HG02840 (cell line): ENCODE measurements at regions not wholly inside any gene's neighbourhood (a gene's known extent, or its start where the extent isn't known, plus 50 kb on each side); places are given as distances from the start of the nearest gene placed in this dataset.
"Not testable (repeated sequence)": the region's sequence is repeated elsewhere in the genome, so short reads cannot be mapped to it uniquely, and the experiment has no call there.

Experiments used
- ATAC-seq: cut with Tn5 transposase; IDR thresholded peaks from one replicate; pipeline ENCODE4 v1.9.1; 2021; ENCODE audit warnings: mild to moderate bottlenecking, moderate library complexity, moderate number of reproducible peaks; ENCODE audit not compliant: unreplicated experiment, low FRiP score

DNA sequence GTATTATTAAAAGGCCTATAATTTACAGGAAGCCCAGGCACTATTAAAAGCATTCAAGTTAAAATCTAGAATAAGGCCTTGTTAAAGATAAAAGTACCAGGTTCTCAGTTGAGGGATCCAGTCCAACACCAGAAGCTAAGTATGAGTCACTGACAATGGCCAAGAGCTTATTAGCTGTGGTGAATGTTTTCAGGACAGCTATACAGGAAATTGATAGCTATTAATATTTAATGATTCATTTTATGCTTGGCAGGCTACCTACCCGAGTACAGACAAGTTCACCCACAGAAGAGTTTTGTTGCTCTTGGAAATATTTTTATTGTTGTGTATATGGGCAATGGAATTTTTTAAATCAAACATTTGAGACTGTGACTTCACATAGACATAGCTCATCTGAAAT is 729.6 kb upstream of the ZNF804A start:
- no peak for ATAC-seq

DNA sequence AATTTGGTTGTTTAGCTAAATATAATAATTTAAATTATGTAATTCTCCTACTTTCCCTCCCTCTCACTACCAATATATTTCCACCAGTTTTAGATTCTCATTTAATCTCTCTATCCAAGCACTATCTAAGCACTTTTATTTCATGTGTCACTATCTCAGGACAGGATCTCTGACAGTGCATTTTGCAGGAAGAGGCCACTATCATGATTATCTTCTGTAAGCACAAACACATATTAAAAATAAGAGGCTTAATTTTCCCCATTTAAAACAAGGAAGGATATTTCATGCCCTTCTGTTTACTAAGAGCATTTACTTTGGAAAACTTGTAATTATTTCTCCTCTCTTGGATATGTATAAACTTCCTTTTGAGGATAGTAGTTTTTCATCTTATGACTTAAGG is 726.2 kb upstream of the ZNF804A start:
- no peak for ATAC-seq

GRCh38 chr2:183881978-183882377 is 716.4 kb upstream of the ZNF804A start:
- no peak for ATAC-seq

DNA sequence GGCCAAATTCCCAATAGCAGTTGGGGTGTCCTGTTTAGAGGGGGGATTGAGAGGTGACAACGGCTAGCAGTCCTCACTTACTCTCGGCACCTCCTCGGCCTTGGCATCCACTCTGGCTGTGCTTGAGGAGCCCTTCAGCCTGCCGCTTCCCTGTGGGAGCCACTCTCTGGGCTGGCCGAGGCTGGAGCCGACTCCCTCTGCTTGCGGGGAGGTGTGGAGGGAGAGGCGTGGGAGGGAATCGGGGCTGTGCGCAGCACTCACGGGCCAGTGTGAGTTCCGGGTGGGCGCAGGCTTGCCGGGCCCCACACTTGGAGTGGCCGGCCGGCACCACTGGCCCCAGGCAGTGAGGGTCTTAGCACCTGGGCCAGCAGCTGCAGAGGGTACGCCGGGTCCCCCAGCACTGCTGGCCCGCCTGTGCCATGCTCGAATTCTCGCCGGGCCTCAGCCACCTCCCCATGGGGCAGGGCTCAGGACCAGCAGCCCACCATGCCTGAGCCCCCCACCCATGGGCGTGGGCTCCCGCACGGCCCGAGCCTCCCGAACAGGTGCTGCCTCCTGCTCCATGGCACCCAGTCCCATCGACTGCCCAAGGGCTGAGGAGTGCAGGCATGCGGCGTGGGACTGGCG is 705.9 kb upstream of the ZNF804A start:
- no peak for ATAC-seq

DNA sequence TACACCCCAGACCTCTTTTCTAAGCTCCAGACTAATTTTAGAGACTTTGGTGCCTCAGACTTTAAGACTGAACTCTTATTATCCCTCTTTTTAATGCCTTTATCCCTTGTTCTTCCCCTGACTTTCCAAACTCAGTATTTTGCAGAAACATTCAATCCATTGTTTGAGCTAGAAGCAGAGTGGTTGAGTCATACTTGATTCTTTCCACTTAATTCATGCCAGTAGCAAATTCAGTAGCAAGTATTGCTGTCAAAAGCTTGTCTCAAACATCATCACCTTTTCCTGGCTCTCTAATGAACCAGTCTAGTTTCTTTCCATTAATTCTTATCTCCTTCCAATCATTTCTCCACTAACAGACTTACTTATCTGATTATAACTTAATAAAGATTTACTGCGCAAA is 699.7 kb upstream of the ZNF804A start:
- ATAC-seq: no peak

- no peak for ATAC-seq
Observed at GRCh38 chr2:183901931-183902330, 696.4 kb upstream of the ZNF804A start.

- no peak for ATAC-seq
Observed at GRCh38 chr2:183903026-183903425, 695.3 kb upstream of the ZNF804A start.

- not testable (repeated sequence) for ATAC-seq
Observed at GRCh38 chr2:183916041-183916440, 682.3 kb upstream of the ZNF804A start.

GRCh38 chr2:183919167-183919566 is 679.2 kb upstream of the ZNF804A start:
- no peak for ATAC-seq

DNA sequence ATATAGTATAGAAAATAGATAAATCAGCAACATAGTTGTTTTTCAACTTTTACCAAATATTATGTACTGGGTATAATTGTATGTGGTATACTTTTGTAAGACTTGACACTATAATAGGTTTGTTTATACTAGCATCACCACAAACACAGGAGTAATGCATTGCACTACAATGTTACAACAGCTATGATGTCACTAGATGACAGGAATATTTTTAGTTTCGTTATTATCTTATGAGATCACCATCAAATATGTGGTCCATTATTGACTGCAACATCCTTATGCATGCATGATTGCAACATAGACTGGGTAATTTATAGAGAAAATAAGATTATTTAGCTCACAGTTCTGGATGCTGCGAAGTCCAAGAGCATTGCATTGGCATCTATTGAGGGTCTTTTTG is 678.4 kb upstream of the ZNF804A start:
- no peak for ATAC-seq

DNA sequence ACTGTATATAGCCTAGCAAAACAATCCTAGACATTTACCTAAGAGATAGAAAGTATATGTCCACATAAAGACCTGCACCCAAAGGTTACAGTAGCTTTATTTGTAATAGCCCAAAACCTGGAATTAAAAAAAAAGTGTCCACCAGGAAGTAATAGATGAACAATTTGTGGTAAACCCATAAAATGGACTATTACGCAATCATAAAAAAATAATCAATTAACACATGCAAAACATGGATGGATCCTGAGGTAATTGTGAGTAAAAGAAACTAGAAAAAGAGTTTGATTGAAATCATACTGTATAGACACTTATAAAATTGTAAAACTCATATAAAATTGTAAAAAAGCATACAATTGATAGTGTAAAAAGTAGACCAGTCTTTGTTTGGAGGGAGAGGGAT is 673.0 kb upstream of the ZNF804A start:
- no peak for ATAC-seq

DNA sequence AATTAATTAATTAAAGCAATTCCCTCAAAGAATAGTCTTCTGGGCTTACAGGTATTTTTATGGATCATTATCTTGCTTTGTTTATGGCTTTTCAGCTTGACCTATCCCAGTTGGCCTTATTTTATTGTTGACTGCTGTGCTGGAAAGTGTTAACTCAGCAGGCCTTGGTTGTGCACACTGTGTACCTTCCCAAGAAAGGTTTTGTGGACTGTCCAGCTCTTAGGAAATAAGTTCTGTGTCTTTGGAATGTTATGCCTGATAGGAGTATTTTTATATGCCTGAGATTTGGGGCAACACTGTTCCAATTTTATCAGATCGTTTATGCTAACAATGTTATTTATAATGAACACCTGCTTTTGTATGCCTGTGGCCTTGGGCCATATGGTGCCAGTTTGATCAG is 671.9 kb upstream of the ZNF804A start:
- ATAC-seq: no peak

DNA sequence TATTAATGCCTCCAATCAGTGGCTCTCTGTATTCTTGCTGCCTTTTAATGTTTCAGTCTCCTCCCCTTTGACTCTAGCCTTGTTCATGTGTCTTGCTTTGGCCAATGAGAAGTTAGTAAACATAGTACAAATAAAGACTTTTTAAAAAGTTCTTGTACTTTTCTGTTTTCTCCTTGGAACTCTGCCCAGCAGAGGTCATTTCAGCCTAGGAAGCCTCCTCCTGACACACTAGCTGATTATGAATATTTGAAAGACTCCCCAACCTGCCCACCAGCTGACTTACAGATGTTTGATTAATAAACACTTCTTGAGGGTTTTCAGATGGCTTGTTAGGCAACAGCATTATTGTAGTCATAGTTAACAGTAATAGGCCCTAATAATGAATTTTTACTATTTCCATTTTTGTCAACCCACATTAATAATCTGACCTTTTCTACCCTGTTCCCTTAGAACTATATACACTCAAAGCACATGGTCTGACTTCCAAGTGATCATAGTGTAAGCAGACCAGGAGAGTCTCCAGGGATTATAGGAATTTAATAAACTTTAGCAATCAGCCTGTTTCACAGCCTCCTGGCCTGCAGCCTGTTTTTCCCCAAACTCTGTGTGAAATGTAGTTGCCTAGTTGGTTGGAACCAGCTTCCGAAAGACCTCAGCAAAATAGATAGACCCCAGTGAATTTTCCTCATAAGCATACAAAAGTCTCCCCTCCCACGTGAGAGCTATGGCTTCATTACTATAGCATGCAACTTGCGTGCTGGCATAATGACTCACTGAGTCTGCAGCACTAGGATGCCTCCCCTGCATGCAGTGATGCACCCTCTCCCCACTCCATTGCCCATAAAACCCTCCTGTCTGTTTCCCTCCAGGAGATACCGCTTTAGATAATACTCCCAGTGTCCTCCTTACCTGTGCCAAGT is 670.7 kb upstream of the ZNF804A start:
- no peak for ATAC-seq

DNA sequence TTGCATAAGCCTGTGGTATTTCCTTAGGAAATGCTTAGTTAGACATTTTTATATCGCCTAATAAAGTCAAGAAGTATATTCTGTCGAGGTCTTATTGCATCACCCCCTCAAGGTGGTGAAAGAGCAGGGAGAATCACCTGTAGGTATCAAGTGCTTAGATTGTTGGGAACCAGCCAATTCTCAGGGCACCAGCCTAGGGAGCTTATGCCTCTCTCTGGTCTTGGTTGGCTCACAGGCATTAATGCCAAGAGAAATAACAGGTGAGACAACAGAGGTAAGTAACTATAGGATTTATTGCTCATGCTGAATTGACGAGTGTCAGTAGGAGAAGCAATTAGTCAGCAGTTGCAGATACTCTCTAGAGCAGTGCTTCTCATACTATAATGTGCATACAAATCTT is 663.3 kb upstream of the ZNF804A start:
- ATAC-seq: no peak

- no peak for ATAC-seq
Observed at GRCh38 chr2:183937220-183937619, 661.1 kb upstream of the ZNF804A start.

DNA sequence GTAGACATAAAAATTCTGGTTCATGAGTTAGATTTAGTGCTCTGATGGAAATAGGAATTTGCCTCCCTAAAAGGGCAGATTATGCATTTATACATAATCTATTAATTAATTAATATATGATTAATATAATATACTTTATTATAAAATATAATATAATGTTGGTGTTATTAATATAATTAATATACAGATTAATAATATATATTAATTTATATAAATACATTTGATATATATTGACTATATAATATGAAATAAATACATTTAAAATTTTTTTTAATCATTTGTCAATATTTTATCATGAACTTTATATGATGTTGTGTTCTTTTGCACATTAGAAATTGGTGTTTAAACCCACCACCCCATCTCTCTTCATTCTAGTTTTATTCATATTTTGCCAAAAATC is 652.1 kb upstream of the ZNF804A start:
- no peak for ATAC-seq

- ATAC-seq: no peak
Observed at GRCh38 chr2:183948861-183949260, 649.5 kb upstream of the ZNF804A start.

GRCh38 chr2:183950673-183951072 is 647.7 kb upstream of the ZNF804A start:
- ATAC-seq: no peak

GRCh38 chr2:183951630-183952029 is 646.7 kb upstream of the ZNF804A start:
- ATAC-seq: no peak

- ATAC-seq: no peak
Observed at GRCh38 chr2:183952741-183953140, 645.6 kb upstream of the ZNF804A start.

DNA sequence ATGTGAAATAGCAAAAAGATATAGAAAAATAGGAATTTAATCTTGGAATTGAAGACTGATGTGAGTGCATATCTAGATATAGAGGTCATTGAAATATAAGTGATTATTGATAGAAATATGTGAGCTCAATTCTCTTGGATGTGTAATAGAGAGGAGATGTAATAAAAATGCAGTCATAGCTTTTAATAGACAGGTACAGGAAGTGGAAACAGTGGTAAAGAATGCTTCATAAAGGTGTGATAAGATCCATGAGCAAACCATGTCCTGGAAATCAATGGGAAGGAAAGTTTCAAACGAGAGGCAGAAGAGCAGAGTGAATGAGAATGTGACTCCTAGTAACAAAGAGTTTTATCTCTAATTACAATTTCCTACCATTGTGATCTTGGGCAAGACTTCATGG is 634.7 kb upstream of the ZNF804A start:
- ATAC-seq: no peak

DNA sequence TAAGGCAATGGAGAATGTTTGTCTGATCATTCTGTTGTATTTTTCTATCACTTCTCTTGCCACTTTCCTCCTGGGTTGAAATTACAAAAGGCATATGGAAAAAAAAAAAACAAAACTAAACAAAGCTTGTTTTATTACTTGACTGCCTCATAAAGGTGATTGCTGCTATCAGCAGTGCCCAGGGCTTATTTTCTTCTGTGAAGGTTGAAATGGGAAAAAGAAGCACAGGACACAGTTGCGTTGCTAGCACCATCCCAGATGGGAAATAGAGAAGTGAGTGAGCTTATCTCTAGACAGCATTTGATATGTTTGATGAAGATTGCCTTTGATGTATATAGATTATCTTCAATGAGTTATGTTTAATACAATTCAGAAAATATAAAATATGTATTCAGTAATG is 633.8 kb upstream of the ZNF804A start:
- no peak for ATAC-seq
